ENCODE measurements at regions not wholly inside any gene's neighbourhood (a gene's known extent, or its start where the extent isn't known, plus 50 kb on each side); places are given as distances from the start of the nearest gene placed in this dataset.

- no peak for TF ChIP-seq CTCF (IDR thresholded peaks at IDR 0.05 in 2 of 3, conservative IDR thresholded peaks at IDR 0.05 in 1 of 3; ENCODE audit: borderline replicate concordance in 1 of 3, insufficient read depth in 1 of 3, low read depth in 2 of 3, low read length in 2 of 3)
- no peak for TF ChIP-seq EGR1 (IDR thresholded peaks at IDR 0.05; ENCODE audit: low read depth)
- no peak for TF ChIP-seq POLR2AphosphoS5 (IDR thresholded peaks at IDR 0.05; ENCODE audit: low read depth, low read length)
- no peak for TF ChIP-seq ELF1 (IDR thresholded peaks at IDR 0.05; ENCODE audit: borderline replicate concordance, low read depth)
- no peak for TF ChIP-seq RAD21 (IDR thresholded peaks at IDR 0.05; ENCODE audit: low read depth)
- no peak for TF ChIP-seq SRF (IDR thresholded peaks at IDR 0.05; ENCODE audit: low read depth)
- TF ChIP-seq ZBTB33 (IDR thresholded peaks at IDR 0.05; ENCODE audit: extremely low read depth, insufficient replicate concordance, low read length): no peak
- no peak for TF ChIP-seq FOSL1 (IDR thresholded peaks at IDR 0.05; ENCODE audit: low read depth)
- no peak for TF ChIP-seq SIN3A (IDR thresholded peaks at IDR 0.05; ENCODE audit: low read depth)
- no peak for TF ChIP-seq POLR2A (IDR thresholded peaks at IDR 0.05; ENCODE audit: borderline replicate concordance, extremely low read depth, insufficient read depth, insufficient read length)
- no peak for TF ChIP-seq CBX3 (IDR thresholded peaks at IDR 0.05; ENCODE audit: low read depth)
Observed at GRCh38 chr10:35835545-35835944, 193.4 kb upstream of the FZD8 start.
